DND-41 (cell line): ENCODE measurements at regions not wholly inside any gene's neighbourhood (a gene's known extent, or its start where the extent isn't known, plus 50 kb on each side); places are given as distances from the start of the nearest gene placed in this dataset.

Source experiments
- ATAC-seq: fragments of 200-7000 bp; cut with Tn5 transposase; 3 replicates; pipeline ENCODE4 v1.9.1; 2021; ENCODE audit warnings: low read depth; ENCODE audit not compliant: insufficient read depth
- DNase-seq: peaks from one replicate; pipeline ENCODE4 v3.0.0-alpha.2; 2020
- H2AFZ ChIP-seq: 2 replicates; pipeline ENCODE4 v1.6.0; 2012; ENCODE audit warnings: low read depth, low read length
- H3K27ac ChIP-seq: 2 replicates; pipeline ENCODE4 v1.5.1; 2012; ENCODE audit warnings: low read length, inconsistent platforms
- H3K27me3 ChIP-seq: fragments of 200-600 bp; sonication (generic); 2 replicates; pipeline ENCODE4 v1.6.0; 2012; ENCODE audit warnings: low read length, mild to moderate bottlenecking, inconsistent platforms; ENCODE audit not compliant: insufficient read depth, poor library complexity
- H3K36me3 ChIP-seq: 2 replicates; pipeline ENCODE4 v1.5.1; 2012; ENCODE audit warnings: low read length, inconsistent platforms; ENCODE audit not compliant: insufficient read depth
- H3K4me1 ChIP-seq: 2 replicates; pipeline ENCODE4 v1.5.1; 2012; ENCODE audit warnings: mild to moderate bottlenecking, low read length; ENCODE audit not compliant: insufficient read depth
- H3K4me2 ChIP-seq: 2 replicates; pipeline ENCODE4 v1.6.0; 2012; ENCODE audit warnings: mild to moderate bottlenecking, moderate library complexity, low read length, inconsistent platforms; ENCODE audit not compliant: insufficient read depth
- H3K4me3 ChIP-seq, 2 experiments: fragments of 200-600 bp in 1 of 2; shearing (Covaris generic) in 1 of 2; 2 replicates each; pipeline ENCODE4 v1.5.1; 2012 to 2016; ENCODE audit warnings: inconsistent platforms in 2 of 2, low read length in 2 of 2, mild to moderate bottlenecking in 2 of 2, low read depth in 1 of 2, moderate library complexity in 1 of 2
- H3K79me2 ChIP-seq: 2 replicates; pipeline ENCODE4 v1.6.0; 2012; ENCODE audit warnings: low read length, inconsistent platforms; ENCODE audit not compliant: insufficient read depth
- H3K9ac ChIP-seq: 2 replicates; pipeline ENCODE4 v1.6.0; 2012; ENCODE audit warnings: low read depth, mild to moderate bottlenecking, inconsistent platforms, low read length, moderate library complexity
- H3K9me3 ChIP-seq: 2 replicates; pipeline ENCODE4 v1.5.1; 2012; ENCODE audit warnings: low read length, moderate library complexity, mild to moderate bottlenecking, inconsistent platforms; ENCODE audit not compliant: insufficient read depth, severe bottlenecking
- H4K20me1 ChIP-seq: 2 replicates; pipeline ENCODE4 v1.6.0; 2012; ENCODE audit warnings: low read length; ENCODE audit not compliant: insufficient read depth
- CTCF ChIP-seq: IDR thresholded peaks from 2 replicates; pipeline ENCODE4 v1.5.1; 2012; ENCODE audit warnings: borderline replicate concordance, low read length, moderate library complexity, mild to moderate bottlenecking; ENCODE audit not compliant: poor library complexity, severe bottlenecking; ENCODE audit errors: extremely low read depth
- EZH2 ChIP-seq: IDR thresholded peaks from 3 replicates; pipeline ENCODE4 v1.6.1; 2012; ENCODE audit warnings: borderline replicate concordance, low read depth, mild to moderate bottlenecking, moderate library complexity, low read length, inconsistent platforms; ENCODE audit not compliant: severe bottlenecking

DNA sequence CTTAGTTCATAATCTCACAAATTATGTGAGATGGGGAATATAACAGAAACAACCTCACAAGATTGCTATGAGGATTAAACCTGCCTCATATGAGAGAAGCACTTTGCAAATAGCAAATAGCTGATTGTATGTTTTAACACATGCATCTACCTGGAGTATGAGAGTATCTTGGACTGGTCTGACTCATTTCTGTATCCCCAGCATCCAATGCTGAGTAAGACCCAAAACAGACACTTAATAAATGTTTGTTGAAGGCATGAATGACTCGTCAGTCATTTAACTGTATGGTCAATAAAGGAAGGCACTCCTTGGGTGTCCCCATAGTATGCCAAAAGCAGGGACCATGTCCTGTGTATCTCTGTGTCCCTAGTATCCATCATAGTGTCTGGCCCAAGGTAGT is 350.9 kb upstream of the F9 start:
- Histone ChIP-seq H4K20me1 (no peaks in the 10 kb centered on the region), H3K4me3 (no peak overlapping the region), H3K9me3 (no peaks in the 10 kb centered on the region), H3K9ac (no peak overlapping the region), H3K36me3 (no peaks in the 10 kb centered on the region), H2AFZ (no peak overlapping the region), H3K4me1 (no peaks in the 10 kb centered on the region), H3K27ac (no peak overlapping the region), H3K79me2 (no peaks in the 10 kb centered on the region), H3K4me2 (no peak overlapping the region), H3K27me3 (no peaks in the 10 kb centered on the region)
- ATAC-seq (no peak), DNase-seq (no peak)
- TF ChIP-seq EZH2: no peak
- TF ChIP-seq CTCF: no peak

DNA sequence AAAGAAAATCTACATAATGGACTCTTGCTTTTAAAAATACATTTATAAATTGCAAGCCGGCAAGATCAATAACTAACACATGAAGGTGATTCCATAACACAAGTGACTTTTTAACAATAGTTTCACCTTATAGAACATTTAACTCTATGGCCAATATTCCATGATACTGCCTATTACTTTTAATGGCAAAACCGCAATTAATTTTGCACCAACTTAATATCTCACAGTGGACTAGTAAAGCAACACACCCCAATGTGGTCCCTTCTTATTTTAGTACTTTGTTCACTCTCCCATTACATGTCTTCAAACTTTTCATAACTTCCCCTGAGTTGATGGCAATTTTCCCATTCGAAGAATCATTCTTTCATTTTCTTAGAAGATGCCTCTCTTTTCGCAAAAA is 351.6 kb upstream of the F9 start:
- H3K36me3 ChIP-seq: no peaks in the 10 kb centered on the region
- no peaks in the 10 kb centered on the region for H3K4me1 ChIP-seq
- no peak for ATAC-seq
- H3K9me3 ChIP-seq: no peaks in the 10 kb centered on the region
- no peaks in the 10 kb centered on the region for H3K79me2 ChIP-seq
- H3K4me2 ChIP-seq: no peak overlapping the region
- H3K27me3 ChIP-seq: no peaks in the 10 kb centered on the region
- no peak overlapping the region for H3K4me3 ChIP-seq
- TF ChIP-seq CTCF (no peak), EZH2 (no peak)
- H3K9ac ChIP-seq: no peak overlapping the region
- H3K27ac ChIP-seq: no peak overlapping the region
- no peak overlapping the region for H2AFZ ChIP-seq
- no peaks in the 10 kb centered on the region for H4K20me1 ChIP-seq
- DNase-seq: no peak

GRCh38 chrX:139172731-139173130 is 357.8 kb upstream of the F9 start:
- H3K27me3 ChIP-seq: no peaks in the 10 kb centered on the region
- no peaks in the 10 kb centered on the region for H3K79me2 ChIP-seq
- H3K27ac ChIP-seq: no peak overlapping the region
- no peak for TF ChIP-seq CTCF
- ATAC-seq: no peak
- H3K9ac ChIP-seq: no peak overlapping the region
- no peak overlapping the region for H2AFZ ChIP-seq
- no peak overlapping the region for H3K4me2 ChIP-seq
- no peak overlapping the region for H3K4me3 ChIP-seq
- DNase-seq: no peak
- no peaks in the 10 kb centered on the region for H3K36me3 ChIP-seq
- no peaks in the 10 kb centered on the region for H3K4me1 ChIP-seq
- H4K20me1 ChIP-seq: no peaks in the 10 kb centered on the region
- no peaks in the 10 kb centered on the region for H3K9me3 ChIP-seq

- no peak for DNase-seq
- H3K4me3 ChIP-seq: no peak overlapping the region
- no peak overlapping the region for H3K9ac ChIP-seq
- ATAC-seq: no peak
- no peak overlapping the region for H3K27ac ChIP-seq
- H3K4me1 ChIP-seq: no peaks in the 10 kb centered on the region
- H3K79me2 ChIP-seq: no peaks in the 10 kb centered on the region
- no peaks in the 10 kb centered on the region for H4K20me1 ChIP-seq
- no peak overlapping the region for H3K4me2 ChIP-seq
- H3K9me3 ChIP-seq: no peaks in the 10 kb centered on the region
- no peak overlapping the region for H2AFZ ChIP-seq
- no peaks in the 10 kb centered on the region for H3K27me3 ChIP-seq
- H3K36me3 ChIP-seq: no peaks in the 10 kb centered on the region
- no peak for TF ChIP-seq CTCF
- TF ChIP-seq EZH2: no peak
Observed at GRCh38 chrX:139170526-139171173, 359.9 kb upstream of the F9 start.
